GM11168 (cell line): ENCODE measurements at regions not wholly inside any gene's neighbourhood (a gene's known extent, or its start where the extent isn't known, plus 50 kb on each side); places are given as distances from the start of the nearest gene placed in this dataset.
"Not testable (repeated sequence)": the region's sequence is repeated elsewhere in the genome, so short reads cannot be mapped to it uniquely, and the experiment has no call there.

Experiments
- in situ Hi-C: fragments of 300-500 bp; cut with MboI; formaldehyde crosslinking; loops from one replicate; pipeline ENCODE4 v1.12.0; 2022; ENCODE audit warnings: low sequenced_read_pairs; ENCODE audit not compliant: unreplicated experiment

DNA sequence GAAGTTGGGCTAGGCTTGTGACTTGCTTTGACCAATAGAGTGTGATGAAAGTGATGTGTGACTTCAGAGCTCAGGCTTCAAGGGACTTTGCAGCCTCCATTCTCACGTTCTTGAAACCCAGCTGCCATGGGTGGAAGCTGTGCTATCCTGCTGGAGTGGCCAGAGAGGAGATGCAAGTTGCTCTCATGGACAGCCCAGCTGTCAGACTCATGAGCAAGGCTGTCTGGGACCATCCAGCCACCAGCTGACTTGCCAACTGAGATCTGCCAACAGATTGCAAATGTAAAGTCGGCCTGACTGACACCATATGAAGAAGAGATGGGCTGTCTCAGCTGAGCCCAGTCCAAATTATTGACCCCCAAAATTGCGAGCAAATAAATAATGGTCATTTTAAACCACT lies 226.4 kb upstream of the CXCR4 start:
- in situ Hi-C loops: no loop called here

DNA sequence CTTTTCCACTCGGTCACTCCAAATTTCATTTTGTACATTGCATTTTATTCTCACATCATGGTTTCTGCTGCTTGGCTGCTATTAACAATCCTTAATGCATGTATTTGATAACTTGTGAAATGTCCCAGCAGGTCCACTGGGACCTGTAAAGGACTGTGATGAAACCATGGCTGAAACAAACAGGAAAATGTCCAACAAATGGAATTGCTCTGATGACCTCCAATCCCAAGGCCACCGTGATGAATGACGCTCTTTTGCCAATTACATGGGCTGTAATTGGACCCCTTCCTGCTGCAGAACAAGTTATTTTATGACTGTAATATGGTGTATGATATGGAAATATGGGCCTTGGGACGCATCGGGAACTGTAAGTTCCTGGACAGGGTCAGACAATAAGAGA lies 224.2 kb upstream of the CXCR4 start:
- in situ Hi-C loops: no loop called here

DNA sequence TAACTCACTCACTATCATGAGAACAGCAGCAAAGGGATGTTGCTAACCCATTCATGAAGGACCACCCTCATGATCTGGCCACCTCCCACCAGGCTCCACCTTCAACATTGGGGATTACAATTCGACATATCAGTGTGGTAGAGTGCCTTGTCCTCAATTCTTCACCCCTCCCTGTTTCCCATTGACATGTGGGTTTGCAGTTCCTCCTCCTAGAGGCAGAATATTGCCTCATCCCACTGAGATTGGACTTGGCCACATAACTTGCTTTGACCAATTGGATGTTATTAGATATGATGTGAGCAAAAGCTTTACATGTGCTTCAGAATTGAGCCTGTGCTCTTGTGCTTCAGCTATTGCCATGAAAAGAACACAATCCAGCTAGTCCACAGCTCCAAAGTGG lies 217.0 kb upstream of the CXCR4 start:
- in situ Hi-C loops: no loop called here

DNA sequence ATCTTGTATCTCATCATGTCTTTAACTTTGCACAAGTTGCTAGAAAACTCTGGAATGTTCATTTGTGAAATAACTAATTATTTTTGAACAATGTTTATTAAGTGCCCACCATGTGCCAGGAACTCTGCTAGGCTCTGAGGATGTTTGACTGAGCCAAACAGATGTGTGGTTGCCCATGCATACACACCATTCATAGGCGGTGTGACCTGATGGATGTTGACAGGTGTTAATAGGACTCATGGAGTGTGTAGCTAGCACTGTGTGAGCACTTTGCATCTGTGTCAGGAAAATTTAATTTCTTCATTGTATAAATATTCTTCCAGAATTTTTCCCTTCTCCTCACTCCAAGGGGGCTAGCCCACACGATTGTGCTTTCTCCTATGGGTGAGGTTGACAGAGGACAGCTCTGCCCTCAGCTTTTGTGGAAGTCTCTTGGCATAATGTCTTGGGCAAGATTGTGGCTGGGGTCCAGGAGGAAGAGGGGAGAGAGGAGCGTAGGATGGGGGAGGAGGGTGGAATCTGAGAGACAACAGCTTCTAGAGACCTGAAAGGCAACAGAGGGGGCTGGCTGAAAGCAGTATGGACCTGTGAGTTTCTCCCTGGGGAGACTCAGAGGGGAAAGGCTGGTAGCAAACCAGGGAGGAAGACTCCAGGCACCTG lies 214.6 kb upstream of the CXCR4 start:
- in situ Hi-C loops: no loop called here

DNA sequence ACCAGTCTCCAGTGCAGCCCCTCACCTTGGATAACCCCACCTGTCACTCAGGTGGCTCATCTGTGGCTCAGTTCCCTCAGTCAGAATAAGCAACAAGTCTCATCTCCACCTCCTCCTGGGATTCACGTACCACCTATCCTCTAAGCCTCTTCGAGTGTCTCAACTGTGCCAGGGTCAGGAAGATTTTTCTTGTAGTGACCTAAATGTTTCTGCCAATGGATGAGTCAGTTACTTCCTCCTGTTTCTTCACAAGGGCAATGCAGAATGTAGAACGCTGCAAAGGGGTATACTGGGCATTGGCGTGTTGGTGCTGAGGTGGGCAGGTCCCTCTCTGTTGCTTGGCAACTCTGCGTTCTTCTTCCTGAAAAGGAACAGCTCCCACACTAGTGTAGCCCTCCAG lies 213.3 kb upstream of the CXCR4 start:
- in situ Hi-C loops: no loop called here

DNA sequence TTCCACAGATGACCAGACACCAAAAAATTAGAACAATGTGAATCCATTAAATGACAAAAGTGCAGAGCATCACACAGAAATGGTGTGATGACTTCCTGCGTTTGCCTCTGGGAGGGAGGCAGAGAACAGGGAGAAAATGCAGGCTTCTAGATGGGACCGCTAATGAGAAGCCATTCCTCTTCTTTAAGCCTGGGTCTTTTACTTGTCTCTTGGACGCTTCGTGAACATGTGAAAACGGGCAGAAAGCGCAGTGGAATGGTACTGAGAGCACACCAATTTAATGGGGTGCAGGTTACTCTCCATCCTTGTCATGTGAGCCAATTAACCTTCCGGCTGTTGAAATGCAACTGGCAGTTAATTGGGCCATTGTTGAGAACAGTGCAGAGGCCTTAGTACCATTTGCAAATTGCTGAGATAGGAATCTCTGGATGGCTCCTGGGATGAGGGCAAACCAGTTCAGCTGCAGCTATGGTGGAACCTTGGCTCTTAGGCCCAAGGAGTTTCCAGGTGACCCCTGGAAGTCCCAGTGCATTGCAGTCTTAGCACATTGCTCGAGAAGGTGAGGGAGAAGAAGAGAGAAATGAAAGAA lies 210.4 kb upstream of the CXCR4 start:
- in situ Hi-C loops: no loop called here

DNA sequence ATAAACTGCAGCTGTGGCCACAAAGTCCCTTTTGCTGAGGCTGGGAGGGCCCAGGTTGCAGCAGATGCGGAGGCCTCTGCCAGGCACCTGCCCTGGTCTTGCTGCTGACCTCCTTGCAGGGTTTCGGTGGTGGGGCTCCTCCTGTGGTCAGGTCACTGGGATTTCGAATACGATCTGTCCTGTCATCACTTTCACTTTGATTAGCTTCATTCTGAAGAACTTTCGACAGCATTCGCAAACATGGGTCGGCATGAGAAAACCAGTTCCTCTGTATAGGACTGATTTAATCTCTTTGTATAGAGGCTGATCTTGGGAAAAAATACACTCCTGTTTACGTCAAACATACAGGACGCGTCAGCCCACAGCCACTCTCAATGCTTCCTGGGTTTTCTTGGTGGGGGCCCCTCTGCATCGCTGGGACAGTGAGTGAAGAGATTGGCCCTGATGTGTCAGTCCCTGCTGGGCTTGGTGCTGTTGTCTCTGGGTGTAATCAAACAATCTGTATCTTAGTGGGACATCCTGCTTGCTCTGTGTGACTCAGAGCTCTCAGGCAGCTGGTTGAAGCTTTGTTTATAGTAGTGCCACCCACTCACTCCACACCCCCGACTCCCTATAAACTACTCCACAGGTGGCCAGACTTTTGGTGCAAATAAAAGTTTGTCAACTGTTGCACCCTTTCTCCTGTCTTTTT lies 209.4 kb upstream of the CXCR4 start:
- in situ Hi-C loops: no loop called here

DNA sequence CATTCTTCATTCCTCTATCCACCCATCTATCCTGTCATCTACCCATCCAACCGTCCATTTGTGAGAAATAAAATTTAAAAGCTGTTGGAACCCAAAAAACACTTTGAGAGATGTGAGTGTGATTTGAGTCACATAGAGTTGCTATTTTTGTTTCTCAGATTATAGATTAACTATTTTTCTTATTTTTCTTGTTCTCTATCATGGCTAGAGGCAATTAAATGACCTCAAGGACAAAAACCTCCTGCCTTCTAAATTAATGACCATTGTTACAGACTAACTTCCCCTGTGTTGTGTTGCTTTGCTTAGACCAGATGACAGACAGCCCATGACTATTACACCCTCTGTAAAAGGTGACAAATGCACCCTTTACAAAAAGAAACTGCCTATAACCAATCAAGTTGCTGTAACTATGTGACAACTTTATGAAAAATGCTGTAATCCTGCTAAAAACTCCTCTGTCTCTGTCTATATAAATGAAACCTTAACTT lies 207.9 kb upstream of the CXCR4 start:
- in situ Hi-C loops: no loop called here

DNA sequence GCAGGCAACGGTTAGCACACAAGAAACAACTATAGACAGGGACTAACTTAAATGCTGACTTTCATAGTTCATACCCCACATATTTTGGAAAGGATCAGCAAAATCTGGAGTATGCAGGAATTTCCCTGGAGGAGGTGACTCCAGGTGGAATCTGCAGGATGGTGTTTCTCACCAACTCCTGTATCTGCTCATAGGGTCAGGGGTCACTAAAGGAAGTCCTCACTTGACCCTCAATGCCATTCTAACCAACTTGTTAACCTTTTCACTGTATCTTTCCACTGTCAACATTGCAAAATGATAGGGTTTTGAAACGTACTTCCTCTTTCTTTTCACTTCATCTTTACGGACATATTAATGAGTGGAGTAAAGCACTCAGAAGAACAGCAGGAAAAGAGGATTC lies 207.0 kb upstream of the CXCR4 start:
- in situ Hi-C loops: no loop called here

DNA sequence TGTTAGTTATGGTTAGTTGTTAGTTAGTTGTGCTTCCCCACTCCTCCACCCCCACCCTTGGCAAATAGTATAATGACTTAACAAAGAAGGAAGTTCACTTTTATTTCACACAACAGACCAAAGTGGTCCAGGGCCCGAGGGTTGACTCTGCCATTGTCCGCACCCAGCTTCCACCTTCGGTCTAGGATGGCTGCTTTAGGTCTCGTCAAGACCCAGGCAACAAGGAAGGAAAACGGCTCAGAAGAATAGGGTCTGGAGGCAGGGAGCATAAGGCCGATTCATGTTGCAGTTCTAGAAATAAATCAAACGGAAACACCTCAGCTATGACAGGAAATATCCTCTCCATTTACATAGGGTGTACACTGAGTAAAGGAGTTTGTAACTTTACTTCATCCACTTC lies 206.0 kb upstream of the CXCR4 start:
- in situ Hi-C loops: no loop called here

DNA sequence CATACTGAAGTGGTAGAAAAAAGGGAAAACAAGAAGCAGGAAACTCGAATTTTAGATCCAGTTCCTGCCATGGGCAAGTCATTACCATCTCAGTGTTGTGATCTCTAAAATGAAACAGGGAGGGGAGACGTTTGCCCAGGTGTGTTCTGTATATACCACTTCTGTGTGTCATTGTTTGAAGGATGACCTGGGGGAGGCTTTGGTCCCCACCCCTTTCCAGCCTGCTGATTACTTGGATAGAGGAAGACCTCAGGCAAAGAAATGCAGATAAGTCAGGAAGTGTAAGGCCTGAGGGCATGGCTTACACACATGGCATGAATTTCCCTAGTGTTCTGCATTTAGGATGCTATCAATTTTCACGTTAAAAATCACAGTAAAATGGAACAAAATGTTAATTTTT lies 205.2 kb upstream of the CXCR4 start:
- in situ Hi-C loops: no loop called here

DNA sequence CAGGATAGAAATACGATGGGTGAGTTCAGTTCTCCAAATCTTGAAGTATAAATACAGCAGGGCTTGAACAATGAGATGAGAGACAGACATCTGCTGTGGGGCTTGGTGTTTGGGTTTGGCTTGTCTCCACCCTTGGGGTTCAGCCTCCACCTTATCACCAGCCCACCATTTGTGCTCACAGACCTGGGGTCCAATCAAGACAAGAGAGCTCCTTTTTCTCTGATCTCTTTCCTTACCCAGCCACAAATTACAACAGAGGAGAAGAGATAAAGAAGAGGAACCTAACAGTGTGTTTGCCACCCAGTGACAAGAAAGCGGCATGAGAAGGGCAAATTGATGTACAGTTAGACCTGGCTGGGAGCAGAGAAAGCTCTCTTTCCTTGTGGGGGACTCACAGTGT lies 204.5 kb upstream of the CXCR4 start:
- in situ Hi-C loops: no loop called here

DNA sequence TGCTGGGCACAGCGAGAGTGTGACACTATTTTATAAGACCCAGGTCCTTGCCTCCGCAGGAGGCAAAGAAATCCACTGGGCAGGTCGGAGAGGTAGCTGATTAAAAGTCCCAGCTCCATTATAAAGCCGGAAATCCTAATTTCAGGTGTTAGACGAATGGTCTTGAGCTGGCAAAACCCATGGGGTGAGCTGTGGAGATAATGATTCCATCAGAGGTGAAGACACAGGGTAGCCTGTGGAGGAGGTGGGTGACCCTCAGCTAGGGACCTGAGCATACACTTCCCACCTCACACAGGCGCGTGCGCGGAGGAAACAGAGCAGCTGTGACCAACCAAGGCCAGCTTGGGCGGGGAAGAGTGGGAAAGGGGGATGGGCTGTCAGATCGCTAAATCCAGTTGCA lies 201.7 kb upstream of the CXCR4 start:
- in situ Hi-C loops: no loop called here

DNA sequence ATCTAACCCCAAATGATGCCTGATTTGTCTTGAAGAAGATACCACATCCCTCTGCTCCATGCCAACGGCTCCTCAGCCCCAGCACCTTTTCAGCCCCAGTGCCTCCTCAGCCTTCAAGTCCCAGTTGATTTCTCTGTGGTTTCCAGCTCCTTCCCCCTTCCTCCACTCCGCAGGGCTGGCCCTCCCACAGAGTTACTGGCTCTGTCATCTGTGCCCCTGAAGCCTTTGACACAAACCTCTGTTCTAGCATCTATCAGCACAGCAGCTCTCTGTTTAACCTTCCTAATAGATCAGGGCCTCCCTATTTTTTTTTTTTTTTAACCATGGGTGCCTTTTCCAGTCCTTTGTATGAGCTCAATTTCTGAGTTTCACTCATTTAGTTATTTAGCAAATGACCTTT lies 201.3 kb upstream of the CXCR4 start:
- in situ Hi-C loops: no loop called here

DNA sequence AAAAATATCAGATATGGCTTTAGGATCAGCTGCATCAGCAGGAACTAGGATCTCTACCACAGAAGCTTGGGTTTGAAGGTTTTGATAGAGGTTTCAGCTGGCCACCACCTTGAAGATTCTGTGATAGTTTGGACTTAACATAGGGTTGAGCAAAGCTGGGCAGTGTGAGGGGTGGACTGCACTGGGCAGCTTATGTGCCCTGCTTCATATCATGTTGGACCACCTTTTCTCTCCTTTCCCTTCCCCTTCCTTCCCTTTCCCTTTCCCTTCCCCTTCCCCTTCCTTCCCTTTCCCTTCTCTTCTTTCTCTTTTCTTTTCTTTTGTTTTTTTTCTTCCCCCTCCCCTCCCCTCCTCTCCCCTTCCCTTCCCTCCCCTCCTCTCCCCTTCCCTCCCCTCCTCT lies 196.3 kb upstream of the CXCR4 start:
- in situ Hi-C loops: no loop called here

DNA sequence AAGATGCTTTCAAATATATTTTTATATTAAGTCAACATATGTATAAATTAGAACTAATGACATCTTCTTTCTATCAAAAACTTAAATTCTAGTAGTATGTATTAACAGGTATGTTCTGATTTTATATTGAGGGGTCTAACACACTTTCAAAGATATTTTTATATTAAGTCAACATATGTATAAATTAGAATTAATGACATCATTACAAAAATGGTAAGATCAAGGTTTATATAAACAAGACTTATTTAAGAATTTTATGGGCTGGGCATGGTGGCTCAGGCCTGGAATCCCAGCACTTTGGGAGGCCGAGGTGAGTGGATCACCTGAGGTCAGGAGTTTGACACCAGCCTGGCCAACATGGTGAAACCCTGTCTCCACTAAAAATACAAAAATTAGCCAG lies 194.6 kb upstream of the CXCR4 start:
- in situ Hi-C loops: not testable (repeated sequence)

DNA sequence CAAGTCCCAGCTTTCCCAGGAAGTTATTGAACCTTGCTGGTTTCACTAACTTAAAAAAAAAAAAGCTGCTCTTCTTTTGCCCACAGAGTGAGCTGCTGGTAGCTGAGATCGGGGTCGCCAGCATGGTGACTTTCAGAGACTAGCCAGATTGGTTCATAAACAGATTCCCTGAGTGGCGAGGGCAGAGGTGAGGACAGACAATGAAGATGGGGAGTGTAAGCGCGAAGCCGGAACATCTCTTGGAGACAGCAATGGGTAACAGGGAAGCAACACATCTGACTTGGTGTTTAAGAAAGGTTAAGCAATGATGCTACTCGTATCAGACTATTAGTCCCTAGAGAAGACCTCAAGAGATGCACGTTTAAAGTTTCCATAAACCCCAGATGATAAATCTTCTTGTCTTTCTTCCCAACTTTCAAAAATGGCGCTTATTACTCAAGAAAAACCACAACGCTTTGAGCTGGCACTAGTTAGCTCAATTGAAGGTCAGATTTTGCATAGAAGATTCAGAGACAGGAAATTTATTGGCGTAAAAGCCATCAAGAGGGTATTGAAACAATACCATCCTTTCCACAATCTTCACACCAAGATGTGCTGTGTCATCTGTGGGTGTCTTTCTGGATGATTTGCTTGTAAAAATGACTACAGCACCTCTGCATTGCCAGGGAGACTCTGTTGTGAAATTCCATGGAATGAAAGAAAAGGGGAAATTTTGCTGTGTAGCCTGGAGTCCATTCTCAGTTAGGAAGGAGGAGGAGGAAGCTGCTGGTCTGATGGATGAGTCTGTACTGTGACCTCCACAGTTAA lies 193.1 kb upstream of the CXCR4 start:
- in situ Hi-C loops: no loop called here

DNA sequence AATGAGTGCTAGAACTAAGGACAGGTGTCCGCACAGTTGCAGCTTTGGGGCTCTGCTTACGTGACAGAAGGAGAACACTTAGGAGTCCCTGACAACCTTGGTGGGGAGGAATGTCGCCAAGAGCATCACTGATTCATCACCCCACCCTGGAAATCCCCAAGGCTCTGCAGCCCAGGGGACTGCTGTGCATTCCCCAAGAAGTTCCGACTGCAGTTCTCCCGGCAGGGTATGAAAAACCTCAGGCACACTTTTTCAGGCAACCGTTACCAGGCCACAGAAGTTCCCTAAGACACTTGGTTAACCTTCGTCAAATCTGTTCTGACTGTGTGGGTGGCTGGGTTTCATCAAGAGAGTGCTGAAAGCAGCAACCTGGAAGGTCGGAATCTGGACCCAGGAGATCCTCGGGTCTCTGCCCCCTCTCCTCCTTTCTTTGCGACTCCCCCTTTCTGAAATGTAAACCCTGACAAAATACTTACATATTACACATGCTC lies 192.1 kb upstream of the CXCR4 start:
- in situ Hi-C loops: no loop called here

DNA sequence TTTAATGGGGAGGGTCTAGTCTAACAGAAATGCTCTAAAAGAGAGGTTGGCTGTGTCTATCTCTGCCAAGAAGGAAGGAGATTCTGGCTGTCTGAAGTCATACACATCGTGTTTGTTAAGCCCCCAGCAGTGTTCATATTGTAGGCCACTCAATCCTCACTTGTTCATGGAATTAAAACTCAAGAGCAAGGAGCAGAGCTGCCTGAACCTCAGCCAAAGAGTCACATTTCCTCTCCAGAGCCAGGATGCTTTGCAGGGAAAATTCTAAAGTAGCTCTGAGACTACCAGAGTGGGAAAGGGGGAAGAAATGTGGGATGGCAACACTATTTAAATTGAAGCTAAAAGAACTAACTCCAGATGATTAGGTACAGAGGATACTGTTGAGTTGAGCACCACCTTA lies 190.7 kb upstream of the CXCR4 start:
- in situ Hi-C loops: no loop called here

DNA sequence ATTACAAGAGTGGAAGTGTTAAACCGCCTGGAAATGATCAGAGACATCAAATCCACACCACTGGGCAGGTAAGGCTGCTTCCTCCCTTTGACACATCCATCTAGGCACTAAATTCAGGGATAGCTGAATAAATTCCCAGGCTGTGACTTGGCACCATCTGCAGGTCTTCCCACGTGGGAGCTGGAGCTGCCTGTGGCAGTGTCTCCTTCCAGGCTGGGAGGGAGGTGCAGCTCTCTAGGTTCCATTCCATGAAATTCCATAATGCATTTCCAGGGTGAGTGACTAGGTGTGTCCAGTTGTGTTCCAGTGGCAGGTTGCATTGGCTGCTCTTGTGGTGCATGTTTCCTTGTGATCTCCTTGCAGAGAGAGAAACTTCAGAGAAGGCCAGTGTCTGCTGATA lies 188.9 kb upstream of the CXCR4 start:
- in situ Hi-C loops: no loop called here
